ENCODE measurements at regions not wholly inside any gene's neighbourhood (a gene's known extent, or its start where the extent isn't known, plus 50 kb on each side); places are given as distances from the start of the nearest gene placed in this dataset.

DNA sequence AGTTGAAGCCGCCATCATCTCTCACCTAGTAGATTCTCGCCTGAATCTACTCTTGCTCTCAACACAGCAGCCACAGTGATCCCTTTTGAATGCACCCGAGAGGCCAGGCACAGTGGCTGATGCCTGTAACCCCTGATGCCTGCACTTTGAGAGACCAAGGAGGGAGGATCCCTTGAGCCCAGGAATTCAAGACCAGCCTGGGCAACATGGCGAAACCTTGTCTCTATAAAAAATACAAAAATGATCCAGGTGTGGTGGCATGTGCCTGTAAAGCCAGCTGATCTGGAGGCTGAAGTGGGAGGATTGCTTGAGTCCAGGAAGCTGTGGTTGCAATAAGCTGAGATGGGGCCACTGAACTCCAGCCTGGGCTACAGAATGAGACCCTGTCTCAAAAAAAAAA, 60.3 kb upstream of the EML4 start:
- DNase-seq (ENCODE audit: low spot score) = no peak

DNA sequence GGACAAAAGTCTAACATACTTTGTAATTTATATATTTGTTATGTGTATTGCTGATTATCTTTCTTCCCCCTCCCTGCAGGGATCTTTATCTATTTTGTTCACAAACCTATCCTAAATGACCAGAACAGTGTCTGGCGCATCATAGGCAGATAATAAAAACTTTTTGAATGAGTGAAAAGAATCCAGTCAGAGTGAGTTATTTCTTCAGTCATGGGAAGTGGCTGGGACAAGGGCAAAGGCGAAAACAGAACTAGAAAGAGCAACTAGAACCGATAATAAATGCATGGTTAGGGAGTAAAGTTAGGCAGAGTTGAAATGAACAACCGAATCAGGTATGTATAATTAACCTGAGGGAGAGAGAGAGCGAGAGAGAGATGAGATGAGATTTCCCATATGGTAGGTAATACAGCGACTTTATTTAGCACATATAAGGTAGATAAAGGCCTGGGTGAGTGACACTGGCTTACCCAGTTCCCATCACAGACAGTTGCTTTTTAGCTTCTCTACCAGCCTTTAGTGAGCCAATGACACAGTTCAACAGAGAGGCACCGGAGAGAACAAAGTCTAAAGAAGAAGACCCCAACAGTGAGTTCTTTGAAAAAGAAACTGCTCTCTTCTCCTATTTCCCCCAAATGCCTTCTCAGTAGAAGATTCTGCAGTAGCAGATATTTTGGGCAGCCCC, 59.1 kb upstream of the EML4 start:
- DNase-seq (ENCODE audit: low spot score) = no peak

DNA sequence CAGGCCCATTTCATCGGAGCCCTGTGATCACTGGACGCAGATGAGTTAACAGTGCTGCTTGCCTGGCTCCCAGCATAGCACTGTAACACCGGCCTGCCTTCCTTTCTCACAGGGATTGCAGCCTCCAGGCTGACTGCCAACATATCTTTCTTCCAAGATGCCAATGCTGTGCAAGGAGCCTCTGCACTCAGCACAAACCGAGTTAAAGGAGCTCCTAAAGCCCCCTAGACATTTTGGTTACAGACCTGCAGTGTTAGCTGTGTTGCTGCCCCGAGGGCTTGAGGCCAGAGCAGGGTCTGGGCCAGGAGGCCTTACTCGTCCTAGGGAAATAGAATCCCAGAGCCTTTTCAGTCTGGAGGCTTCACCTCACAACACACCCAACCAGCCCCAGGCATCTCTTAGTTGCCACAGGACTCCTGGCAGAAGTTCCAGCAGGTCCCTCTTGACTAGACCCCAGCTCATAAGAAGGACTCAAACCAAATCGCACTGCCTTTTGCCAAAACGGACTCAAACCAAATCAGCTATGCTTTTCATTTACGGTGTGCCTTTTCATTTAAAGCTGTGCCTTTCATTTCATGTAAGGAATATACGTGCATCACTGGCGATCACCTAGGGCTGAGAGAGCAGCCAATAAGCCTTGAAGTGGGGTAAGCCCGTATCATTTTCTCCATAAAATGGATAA, 58.4 kb upstream of the EML4 start:
- peak; percentile 92 for DNase-seq (ENCODE audit: low spot score)

DNA sequence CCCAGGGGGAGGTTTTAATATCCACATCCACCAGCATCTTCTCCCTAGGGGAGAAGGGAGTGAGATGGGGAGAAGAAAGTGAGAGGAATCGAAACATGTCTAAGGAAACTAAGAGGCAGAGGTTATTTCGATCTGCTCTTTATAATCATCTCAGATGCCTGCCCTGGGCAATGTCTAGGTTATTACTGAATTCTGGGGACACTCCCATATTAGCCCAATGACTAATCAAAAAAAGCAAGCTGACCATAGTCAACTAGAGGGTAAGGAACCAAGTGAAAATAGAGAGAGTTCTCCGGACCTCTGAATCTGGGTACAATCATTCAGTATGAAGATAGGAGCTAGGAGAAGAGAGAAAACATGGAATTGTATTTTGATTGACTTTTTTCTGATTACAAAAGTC, 56.7 kb upstream of the EML4 start:
- no peak for DNase-seq (ENCODE audit: low spot score)

DNA sequence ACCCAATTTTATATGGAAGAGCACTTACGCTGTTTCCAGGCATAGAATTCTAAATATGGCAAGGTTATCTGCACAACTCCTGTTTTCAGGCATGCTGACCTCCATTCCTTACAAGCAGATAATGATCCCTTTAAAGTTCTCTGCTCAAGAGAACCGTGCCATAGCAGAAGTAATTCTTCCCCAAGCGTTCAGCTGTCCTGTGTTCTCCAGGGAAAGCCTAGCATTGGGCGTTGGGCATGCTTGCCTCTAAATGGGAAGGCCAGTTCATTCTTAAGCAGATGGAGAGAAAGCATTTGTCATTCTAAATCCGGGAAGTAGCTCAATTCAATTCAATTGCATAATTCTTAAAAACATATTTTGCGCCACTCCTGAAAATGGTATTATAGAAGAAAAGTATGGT, 55.7 kb upstream of the EML4 start:
- DNase-seq (ENCODE audit: low spot score) = peak; percentile 57

DNA sequence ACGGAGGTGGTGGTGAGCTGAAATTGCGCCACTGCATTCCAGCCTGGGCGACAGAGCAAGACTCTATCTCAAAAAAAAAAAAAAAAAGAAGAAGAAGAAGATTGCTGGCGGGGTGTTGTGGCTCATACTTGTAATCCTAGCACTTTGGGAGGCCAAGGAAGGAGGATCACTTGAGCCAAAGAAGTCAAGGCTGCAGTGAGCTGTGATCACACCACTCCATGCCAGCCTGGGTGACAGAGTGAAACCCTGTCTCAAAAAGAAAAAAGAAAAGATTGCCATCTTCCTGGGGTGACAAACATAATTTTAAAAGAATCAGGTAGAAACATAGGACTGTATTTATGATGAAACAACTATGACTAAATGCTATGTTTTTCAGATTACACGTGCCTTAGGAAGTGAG, 55.1 kb upstream of the EML4 start:
- DNase-seq (ENCODE audit: low spot score) = no peak

DNA sequence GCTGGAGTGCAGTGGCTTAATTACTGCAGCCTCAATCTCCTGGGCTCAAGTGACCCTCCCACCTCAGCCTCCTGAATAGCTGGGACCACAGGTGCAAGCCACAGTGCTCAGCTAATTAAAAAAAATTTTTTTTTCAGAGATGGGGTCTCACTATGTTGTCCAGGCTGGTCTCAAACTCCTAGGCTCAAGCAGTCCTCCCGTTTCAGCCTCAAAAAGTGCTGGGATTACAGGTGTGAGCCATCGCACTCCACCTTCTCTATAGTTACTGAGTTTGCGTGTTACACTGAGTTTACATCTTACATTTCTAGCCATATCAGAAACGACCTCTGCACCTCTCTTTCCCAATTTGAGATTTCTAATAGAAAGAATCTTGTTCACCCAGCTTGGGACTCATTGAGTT, 53.6 kb upstream of the EML4 start:
- DNase-seq (ENCODE audit: low spot score) = no peak

DNA sequence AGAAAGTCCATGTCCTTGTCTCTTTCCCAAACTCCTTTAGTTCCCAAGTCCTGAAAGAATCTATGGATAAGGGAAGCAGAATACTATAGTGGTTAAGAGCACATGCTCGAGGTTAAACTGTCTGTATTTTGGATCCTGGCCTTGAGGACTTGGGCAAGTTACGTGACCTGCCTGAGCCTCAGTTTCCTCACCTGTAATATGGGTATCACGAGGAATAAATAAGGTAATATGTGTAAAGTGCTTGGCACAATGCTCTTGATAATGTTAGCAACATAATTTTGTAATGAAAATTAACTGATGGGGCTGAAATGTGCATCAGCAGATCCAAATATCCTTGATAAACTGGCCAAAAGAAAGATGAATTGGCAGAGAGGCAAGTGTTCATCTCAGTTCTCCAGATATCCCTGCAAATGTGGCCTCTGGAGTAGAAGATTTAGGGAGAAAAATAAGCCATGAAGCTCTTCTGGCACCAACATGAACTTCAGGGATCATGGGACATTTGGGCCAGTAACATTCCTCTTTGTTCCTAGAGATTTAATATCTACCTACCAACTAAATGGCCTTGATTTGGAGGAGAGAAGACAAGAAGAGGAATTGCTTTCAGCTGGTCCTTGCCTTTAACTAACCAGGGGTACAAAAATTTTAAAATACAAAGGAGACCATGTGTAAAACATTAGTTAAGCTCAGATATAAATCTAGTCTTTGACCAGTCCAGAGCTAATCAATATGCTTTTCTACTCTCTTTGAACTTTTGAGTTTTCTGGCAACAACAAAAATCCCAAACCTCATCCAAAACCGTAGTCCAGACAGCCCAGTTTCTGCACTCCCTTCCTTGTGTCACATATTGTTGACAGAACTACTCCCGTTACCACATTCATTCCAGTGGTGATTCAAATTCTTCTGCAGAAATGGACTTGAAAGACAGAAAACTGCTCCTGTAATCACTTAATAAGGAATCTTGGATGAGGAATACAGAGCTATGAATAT, 52.7 kb upstream of the EML4 start:
- peak; percentile 79 for DNase-seq (ENCODE audit: low spot score)

DNA sequence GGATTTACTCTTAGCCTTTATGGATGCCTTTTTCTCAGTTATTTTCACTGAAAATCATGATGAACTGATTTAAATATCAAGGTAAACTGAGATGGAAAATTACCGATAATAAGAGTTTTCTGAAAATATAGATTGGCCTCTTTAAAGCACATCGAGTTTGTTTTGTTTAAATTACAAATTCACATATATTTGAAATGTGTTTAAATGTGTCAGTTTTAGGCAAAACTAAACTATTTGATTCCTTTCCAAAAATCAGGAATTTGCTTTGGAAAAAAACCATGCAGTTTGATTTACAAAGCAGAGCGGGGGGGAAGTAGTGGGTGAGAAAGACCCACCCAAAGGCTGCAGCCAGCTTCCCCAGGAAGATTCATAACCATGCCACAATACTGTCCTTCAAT, 52.0 kb upstream of the EML4 start:
- no peak for DNase-seq (ENCODE audit: low spot score)

DNA sequence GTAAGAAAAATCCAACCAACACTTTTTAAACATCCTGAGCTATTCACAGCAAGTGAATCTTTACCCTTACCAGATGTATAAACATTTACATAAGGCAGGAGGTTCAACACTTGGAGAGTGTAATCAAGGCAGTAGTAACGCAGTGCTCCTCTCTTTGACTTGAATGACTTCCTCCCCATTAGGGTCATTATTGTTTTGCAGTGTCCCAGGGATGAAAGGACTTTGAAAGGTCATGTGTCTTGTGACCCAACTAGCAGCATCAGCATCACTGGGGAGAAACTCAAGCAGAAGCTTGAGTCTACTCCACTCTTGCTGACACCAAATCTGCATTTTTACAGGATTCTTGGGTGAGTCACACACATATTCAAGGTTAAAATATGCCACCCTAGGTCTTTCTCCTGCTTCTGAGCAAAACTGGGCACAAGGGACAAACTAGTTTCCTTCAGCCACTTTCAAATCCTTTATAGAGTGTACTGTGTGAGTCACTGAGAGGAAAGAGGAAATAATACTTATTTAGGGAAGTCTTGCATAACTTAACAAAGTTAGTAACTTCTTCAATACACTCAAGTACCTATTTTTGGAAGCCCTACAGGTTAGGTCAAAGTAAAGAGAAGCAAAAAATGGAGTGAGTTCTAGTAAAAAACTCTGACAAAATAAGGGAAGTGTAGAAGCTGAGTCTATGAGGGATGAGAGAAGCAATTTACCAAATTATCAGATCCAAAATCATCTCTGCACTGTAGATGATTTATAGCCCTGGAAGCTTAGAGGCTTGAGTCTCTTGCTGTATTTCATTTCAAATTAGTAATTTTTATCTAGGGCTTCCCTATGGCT, 51.0 kb upstream of the EML4 start:
- peak; percentile 79 for DNase-seq (ENCODE audit: low spot score)

DNA sequence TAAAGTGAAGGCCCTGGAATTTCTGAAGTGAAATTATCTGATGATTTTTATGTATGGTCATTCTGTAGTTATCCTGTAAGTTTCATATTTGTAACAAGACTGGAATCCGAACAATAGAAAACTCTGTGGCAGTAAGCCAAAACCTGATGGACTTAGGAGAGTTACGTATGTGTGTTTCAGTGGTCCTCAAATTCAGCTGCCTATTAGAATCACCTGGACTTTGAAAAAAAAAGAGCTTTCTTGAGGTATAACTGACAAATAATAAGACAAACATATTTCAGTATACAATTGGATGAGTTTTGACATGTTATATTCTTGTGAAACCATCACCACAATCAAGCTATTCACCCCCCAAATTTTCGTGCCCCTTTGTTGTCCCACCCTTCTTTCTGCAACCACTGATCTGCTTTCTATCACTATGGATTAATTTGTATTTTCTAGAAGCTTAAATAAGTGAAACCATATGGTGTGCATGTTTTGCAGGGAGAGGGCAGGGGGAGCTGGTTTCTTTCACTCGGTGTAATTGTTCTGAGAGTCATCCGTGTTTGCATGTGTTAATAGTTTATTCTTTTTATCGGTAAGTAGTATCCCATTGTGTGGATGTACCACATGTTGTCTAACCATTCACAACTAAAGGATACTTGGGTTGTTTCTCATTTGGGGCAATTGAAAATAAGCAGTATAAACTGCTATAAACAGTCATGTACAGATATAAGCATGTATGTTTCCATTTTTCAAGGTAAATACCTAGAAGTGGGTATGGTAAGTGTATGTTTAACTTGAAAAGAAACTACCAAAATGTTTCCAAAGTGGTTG, 50.2 kb upstream of the EML4 start:
- peak; percentile 61 for DNase-seq (ENCODE audit: low spot score)
